DMS53 treated with DMSO at 0.1 percent for 48 hours (cell line): ENCODE measurements at regions not wholly inside any gene's neighbourhood (a gene's known extent, or its start where the extent isn't known, plus 50 kb on each side); places are given as distances from the start of the nearest gene placed in this dataset.
"Not testable (repeated sequence)": the region's sequence is repeated elsewhere in the genome, so short reads cannot be mapped to it uniquely, and the experiment has no call there.

ENCODE experiments used
- DNase-seq: peaks from one replicate; lab custom pipeline; 2025; ENCODE audit not compliant: unreplicated experiment; lab: John Stamatoyannopoulos, UW

GRCh38 chrX:2640436-2641150, 50.5 kb upstream of the CD99 start:
- DNase-seq: no peak

- no peak for DNase-seq
These were observed 52.8 kb upstream of the CD99 start for GRCh38 chrX:2638279-2638678.

- DNase-seq: no peak
These were observed 55.8 kb upstream of the CD99 start for GRCh38 chrX:2635342-2635741.

GRCh38 chrX:2632533-2633504, 58.3 kb upstream of the CD99 start:
- DNase-seq: no peak

- DNase-seq: no peak
These were observed 59.2 kb upstream of the CD99 start for GRCh38 chrX:2631743-2632532.

GRCh38 chrX:2630935-2631742, 60.0 kb upstream of the CD99 start:
- not testable (repeated sequence) for DNase-seq

GRCh38 chrX:2630008-2630934, 60.8 kb upstream of the CD99 start:
- not testable (repeated sequence) for DNase-seq

- no peak for DNase-seq
These were observed 61.6 kb upstream of the CD99 start for GRCh38 chrX:2629316-2630007.

GRCh38 chrX:2628751-2629315, 62.3 kb upstream of the CD99 start:
- no peak for DNase-seq

GRCh38 chrX:2627272-2627867, 63.7 kb upstream of the CD99 start:
- no peak for DNase-seq

GRCh38 chrX:2626750-2627149, 64.3 kb upstream of the CD99 start:
- DNase-seq: no peak

GRCh38 chrX:2620576-2620975, 70.5 kb upstream of the CD99 start:
- no peak for DNase-seq

GRCh38 chrX:2618516-2618915, 72.6 kb upstream of the CD99 start:
- no peak for DNase-seq

- DNase-seq: no peak
These were observed 76.2 kb upstream of the CD99 start for GRCh38 chrX:2614911-2615310.

GRCh38 chrX:2610246-2611170, 80.6 kb upstream of the CD99 start:
- DNase-seq: no peak

- no peak for DNase-seq
These were observed 81.5 kb upstream of the CD99 start for GRCh38 chrX:2609431-2610238.
